IPS-18a (cell line): ENCODE measurements at regions not wholly inside any gene's neighbourhood (a gene's known extent, or its start where the extent isn't known, plus 50 kb on each side); places are given as distances from the start of the nearest gene placed in this dataset.

ENCODE experiments used
- H3K27ac ChIP-seq: one replicate; pipeline ENCODE4 v1.5.1; 2013; ENCODE audit warnings: low read length
- H3K27me3 ChIP-seq: one replicate; pipeline ENCODE4 v1.6.1; 2013; ENCODE audit warnings: mild to moderate bottlenecking, low read length; ENCODE audit not compliant: control insufficient read depth, insufficient read depth
- H3K36me3 ChIP-seq: one replicate; pipeline ENCODE4 v1.6.1; 2013; ENCODE audit warnings: low read depth, low read length; ENCODE audit not compliant: control insufficient read depth
- H3K4me1 ChIP-seq: one replicate; pipeline ENCODE4 v1.6.1; 2013; ENCODE audit warnings: low read depth, low read length; ENCODE audit not compliant: control insufficient read depth
- H3K4me3 ChIP-seq: one replicate; pipeline ENCODE4 v1.5.1; 2013; ENCODE audit warnings: low read length
- H3K9ac ChIP-seq: one replicate; pipeline ENCODE4 v1.6.1; 2013; ENCODE audit warnings: mild to moderate bottlenecking, low read length, moderate library complexity
- H3K9me3 ChIP-seq: one replicate; pipeline ENCODE4 v1.6.1; 2013; ENCODE audit warnings: low read depth, low read length; ENCODE audit not compliant: control insufficient read depth

DNA sequence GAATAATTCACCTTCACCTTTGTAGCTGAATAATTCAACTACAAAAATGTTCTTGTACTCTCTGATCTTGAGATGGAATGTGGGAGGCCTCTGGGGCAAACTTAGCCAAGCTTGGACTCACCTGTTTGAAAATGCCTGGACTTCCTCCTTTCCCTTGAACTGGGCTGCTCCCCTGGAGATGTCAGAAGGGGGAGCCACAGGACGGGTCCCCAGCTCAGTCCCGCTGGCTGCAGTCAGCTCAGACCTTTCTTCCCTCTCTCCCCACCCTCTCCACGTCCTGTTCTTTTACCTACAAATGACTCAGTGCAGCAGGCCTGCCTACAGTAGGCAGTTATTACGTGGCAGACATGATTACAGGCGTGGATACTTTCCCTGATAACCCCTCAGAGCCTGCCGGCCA lies 131.5 kb upstream of the RALGAPA2 start:
- H3K4me1 ChIP-seq: no peaks in the 10 kb centered on the region
- H3K4me3 ChIP-seq: no peak overlapping the region
- H3K27ac ChIP-seq: no peak overlapping the region
- H3K9ac ChIP-seq: no peak overlapping the region
- no peaks in the 10 kb centered on the region for H3K36me3 ChIP-seq
- no peaks in the 10 kb centered on the region for H3K9me3 ChIP-seq
- H3K27me3 ChIP-seq: no peaks in the 10 kb centered on the region

GRCh38 chr20:20839771-20840170 lies 127.3 kb upstream of the RALGAPA2 start:
- no peak overlapping the region for H3K9ac ChIP-seq
- H3K36me3 ChIP-seq: no peaks in the 10 kb centered on the region
- H3K27me3 ChIP-seq: peaks cover 16% of the 10 kb centered on the region
- H3K4me3 ChIP-seq: no peak overlapping the region
- H3K4me1 ChIP-seq: no peaks in the 10 kb centered on the region
- H3K9me3 ChIP-seq: no peaks in the 10 kb centered on the region
- no peak overlapping the region for H3K27ac ChIP-seq

GRCh38 chr20:20837574-20838021 lies 125.2 kb upstream of the RALGAPA2 start:
- no peaks in the 10 kb centered on the region for H3K4me1 ChIP-seq
- H3K36me3 ChIP-seq: no peaks in the 10 kb centered on the region
- no peaks in the 10 kb centered on the region for H3K9me3 ChIP-seq
- no peak overlapping the region for H3K27ac ChIP-seq
- H3K27me3 ChIP-seq: peaks cover 16% of the 10 kb centered on the region
- H3K4me3 ChIP-seq: no peak overlapping the region
- no peak overlapping the region for H3K9ac ChIP-seq

GRCh38 chr20:20836836-20837235 lies 124.4 kb upstream of the RALGAPA2 start:
- H3K27me3 ChIP-seq: peaks cover 16% of the 10 kb centered on the region
- H3K9ac ChIP-seq: no peak overlapping the region
- H3K4me3 ChIP-seq: no peak overlapping the region
- H3K36me3 ChIP-seq: no peaks in the 10 kb centered on the region
- no peaks in the 10 kb centered on the region for H3K4me1 ChIP-seq
- H3K27ac ChIP-seq: no peak overlapping the region
- H3K9me3 ChIP-seq: no peaks in the 10 kb centered on the region

DNA sequence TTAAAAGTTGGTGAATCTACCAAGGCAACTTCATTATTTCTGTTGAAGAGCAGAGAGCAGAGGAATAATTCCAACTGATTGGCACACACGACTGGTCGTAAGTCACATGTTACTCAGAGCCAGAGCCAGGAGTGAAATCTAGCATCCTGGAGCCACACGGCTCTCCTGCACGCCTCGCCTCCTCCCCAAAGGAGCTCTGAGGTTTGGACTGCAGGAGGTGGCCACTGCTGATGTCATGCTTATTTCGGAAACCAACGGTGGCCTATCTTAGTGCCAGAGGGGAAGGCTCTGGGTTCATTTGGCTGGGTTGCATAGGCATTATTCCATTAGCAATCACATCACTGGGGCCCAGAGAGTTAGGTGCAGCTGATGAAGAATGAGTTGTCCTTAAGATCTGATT lies 123.5 kb upstream of the RALGAPA2 start:
- H3K27ac ChIP-seq: no peak overlapping the region
- H3K36me3 ChIP-seq: no peaks in the 10 kb centered on the region
- H3K4me1 ChIP-seq: no peaks in the 10 kb centered on the region
- no peak overlapping the region for H3K4me3 ChIP-seq
- peaks cover 16% of the 10 kb centered on the region for H3K27me3 ChIP-seq
- H3K9ac ChIP-seq: no peak overlapping the region
- H3K9me3 ChIP-seq: no peaks in the 10 kb centered on the region

GRCh38 chr20:20834008-20834407 lies 121.6 kb upstream of the RALGAPA2 start:
- no peak overlapping the region for H3K4me3 ChIP-seq
- no peaks in the 10 kb centered on the region for H3K36me3 ChIP-seq
- no peaks in the 10 kb centered on the region for H3K4me1 ChIP-seq
- no peaks in the 10 kb centered on the region for H3K9me3 ChIP-seq
- no peak overlapping the region for H3K27ac ChIP-seq
- H3K27me3 ChIP-seq: peaks cover 16% of the 10 kb centered on the region
- no peak overlapping the region for H3K9ac ChIP-seq

DNA sequence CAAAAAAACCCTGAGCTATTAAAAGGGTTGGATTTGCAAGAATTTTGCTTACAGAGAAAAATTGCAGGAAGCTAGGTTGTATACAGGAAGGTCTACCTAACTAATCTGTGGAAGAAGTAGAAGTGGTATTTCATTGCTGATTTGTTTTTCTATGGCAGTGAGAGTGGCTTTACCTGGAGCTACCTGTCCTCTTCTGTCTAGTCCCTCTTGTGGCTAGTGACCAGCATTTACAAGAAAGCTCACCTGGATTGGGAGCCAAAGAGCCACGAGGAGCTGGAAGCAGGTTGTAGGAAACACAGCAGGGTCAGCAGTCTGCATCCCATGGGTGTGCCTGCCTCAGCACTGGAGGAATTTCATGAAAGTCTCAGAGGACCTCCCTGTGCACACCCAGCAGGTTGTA lies 120.3 kb upstream of the RALGAPA2 start:
- Histone ChIP-seq H3K27ac (no peak overlapping the region), H3K4me1 (no peaks in the 10 kb centered on the region), H3K9ac (no peak overlapping the region), H3K9me3 (no peaks in the 10 kb centered on the region), H3K27me3 (peaks cover 11% of the 10 kb centered on the region), H3K36me3 (no peaks in the 10 kb centered on the region), H3K4me3 (no peak overlapping the region)

GRCh38 chr20:20831794-20832193 lies 119.3 kb upstream of the RALGAPA2 start:
- H3K27me3 ChIP-seq: peaks cover 3% of the 10 kb centered on the region
- H3K9me3 ChIP-seq: no peaks in the 10 kb centered on the region
- H3K36me3 ChIP-seq: no peaks in the 10 kb centered on the region
- no peak overlapping the region for H3K4me3 ChIP-seq
- H3K9ac ChIP-seq: no peak overlapping the region
- H3K27ac ChIP-seq: no peak overlapping the region
- no peaks in the 10 kb centered on the region for H3K4me1 ChIP-seq

- Histone ChIP-seq H3K36me3 (no peaks in the 10 kb centered on the region), H3K9ac (no peak overlapping the region), H3K4me3 (no peak overlapping the region), H3K4me1 (peaks cover 4% of the 10 kb centered on the region), H3K27me3 (no peaks in the 10 kb centered on the region), H3K27ac (no peak overlapping the region), H3K9me3 (no peaks in the 10 kb centered on the region)
Measured at GRCh38 chr20:20829681-20830080, 117.2 kb upstream of the RALGAPA2 start.

GRCh38 chr20:20827992-20828597 lies 115.7 kb upstream of the RALGAPA2 start:
- H3K9ac ChIP-seq: no peak overlapping the region
- H3K9me3 ChIP-seq: no peaks in the 10 kb centered on the region
- H3K4me3 ChIP-seq: no peak overlapping the region
- no peaks in the 10 kb centered on the region for H3K27me3 ChIP-seq
- no peak overlapping the region for H3K27ac ChIP-seq
- no peaks in the 10 kb centered on the region for H3K36me3 ChIP-seq
- H3K4me1 ChIP-seq: peaks cover 4% of the 10 kb centered on the region

DNA sequence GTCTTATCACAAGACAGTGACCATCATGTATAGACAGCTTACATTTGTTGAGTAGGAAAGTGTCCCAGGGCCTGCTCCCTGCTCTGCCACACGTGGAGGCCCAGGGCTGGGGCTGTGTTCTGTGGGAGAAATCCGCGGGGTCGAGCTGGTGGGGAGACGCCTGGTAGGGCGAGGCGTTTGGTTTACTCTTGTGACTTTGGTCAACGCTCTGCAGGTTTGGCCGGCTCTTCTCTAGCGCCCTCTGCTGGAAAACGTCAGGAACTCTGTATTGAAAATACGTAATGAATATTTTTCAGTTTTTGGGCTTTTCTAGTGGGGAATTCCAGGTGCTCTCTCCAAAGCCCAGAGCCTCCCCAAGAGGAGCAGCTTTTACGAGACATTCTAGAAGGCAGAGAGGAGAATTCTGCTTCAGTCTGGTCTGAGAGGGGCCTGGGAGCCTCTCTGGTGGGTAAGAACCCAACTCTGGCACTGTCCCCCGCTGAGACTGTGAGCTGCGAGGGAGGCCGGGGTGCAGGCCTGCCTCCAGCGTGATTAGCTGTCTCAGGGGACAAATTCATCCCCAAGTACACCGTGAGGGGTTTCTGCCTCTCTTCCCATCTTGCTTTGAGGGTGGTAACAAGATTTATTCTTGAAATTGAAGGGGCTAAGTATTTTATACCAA lies 112.6 kb upstream of the RALGAPA2 start:
- H3K9ac ChIP-seq: no peak overlapping the region
- no peak overlapping the region for H3K27ac ChIP-seq

DNA sequence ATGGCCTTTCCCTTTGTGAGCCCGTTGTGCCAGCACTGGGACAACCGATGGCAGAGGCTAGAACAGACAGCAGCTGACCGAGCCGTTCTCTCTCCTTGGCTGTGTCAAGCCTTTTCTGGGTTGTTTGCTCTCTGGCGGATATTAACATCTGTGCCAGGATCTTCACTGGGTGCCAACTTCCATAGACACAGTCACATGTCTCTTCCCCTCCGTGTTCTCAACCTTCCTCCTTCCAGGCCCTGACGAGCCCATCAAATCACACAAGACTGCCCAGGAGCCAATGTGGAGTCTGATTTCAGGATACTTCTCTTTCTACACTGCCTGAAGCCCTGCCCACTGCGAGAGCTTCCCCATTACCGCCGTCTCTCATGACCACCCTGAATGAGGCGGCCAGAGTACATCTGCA lies 111.0 kb upstream of the RALGAPA2 start:
- Histone ChIP-seq H3K36me3 (no peaks in the 10 kb centered on the region), H3K4me1 (peaks cover 28% of the 10 kb centered on the region), H3K9me3 (no peaks in the 10 kb centered on the region), H3K4me3 (no peak overlapping the region), H3K27ac (no peak overlapping the region), H3K27me3 (no peaks in the 10 kb centered on the region), H3K9ac (no peak overlapping the region)

More for the DNA sequence above, 112.6 kb upstream of the RALGAPA2 start:
- no peak overlapping the region for H3K4me3 ChIP-seq
- H3K4me1 ChIP-seq: peaks cover 25% of the 10 kb centered on the region
- H3K27me3 ChIP-seq: no peaks in the 10 kb centered on the region
- H3K9me3 ChIP-seq: no peaks in the 10 kb centered on the region
- H3K36me3 ChIP-seq: no peaks in the 10 kb centered on the region
